HTR-8/SVneo (cell line): ENCODE measurements at regions not wholly inside any gene's neighbourhood (a gene's known extent, or its start where the extent isn't known, plus 50 kb on each side); places are given as distances from the start of the nearest gene placed in this dataset.

Experiments
- DNase-seq: peaks from one replicate; pipeline ENCODE4 v3.0.0; 2011; ENCODE audit warnings: low spot score, mixed read lengths; ENCODE audit not compliant: insufficient read length
- FAIRE-seq: peaks from 2 replicates; lab custom pipeline; 2011; peaks lifted over from hg19 to GRCh38; lab: Jason Lieb, UNC

DNA sequence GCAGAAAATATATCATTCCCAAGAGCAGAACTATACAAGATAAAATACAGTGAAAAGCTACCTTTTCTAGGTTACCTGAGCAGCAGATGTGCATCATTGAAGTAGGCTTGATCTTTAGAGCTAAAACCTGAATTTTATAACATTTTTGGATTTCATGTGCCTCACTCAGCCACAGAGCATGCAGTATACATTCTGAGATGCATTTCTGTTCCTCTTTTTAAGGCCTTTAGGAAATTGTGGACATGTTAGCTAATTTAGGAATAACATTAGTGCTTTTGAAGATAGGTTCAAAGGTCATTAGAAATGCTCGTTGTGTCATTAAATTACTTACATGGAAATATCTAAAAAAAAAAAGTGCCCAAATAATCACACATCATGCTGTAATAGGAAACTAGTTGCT is 230.6 kb upstream of the PDGFD start:
- no peak for FAIRE-seq

DNA sequence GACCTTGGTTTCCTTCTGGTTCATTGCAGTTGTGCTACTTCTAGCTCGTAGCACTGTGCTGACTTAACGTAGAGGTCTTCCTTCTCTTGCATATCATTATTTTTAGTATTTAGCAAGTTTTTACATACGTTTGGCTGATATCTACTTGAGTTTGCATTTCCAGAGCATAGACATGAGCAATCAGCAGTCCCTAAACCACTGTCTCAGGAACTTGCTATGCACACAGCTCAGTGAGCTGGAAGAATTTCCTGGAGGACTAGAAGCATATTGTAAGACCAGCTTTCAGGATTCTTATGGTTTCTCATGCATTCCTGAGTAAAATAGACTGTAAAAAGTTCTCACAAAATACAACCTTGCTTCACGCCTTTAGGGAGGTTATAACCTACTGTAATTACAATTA is 226.7 kb upstream of the PDGFD start:
- DNase-seq (peak; percentile 33), FAIRE-seq (peak; percentile 20)

More for the DNA sequence above, 230.6 kb upstream of the PDGFD start:
- DNase-seq: no peak

- no peak for FAIRE-seq
These were observed 221.9 kb upstream of the PDGFD start for GRCh38 chr11:104385884-104386283.

GRCh38 chr11:104380358-104380757 is 216.4 kb upstream of the PDGFD start:
- FAIRE-seq (no peak), DNase-seq (no peak)

More at GRCh38 chr11:104385884-104386283, 221.9 kb upstream of the PDGFD start:
- DNase-seq: no peak

GRCh38 chr11:104372111-104372510 is 208.2 kb upstream of the PDGFD start:
- FAIRE-seq: no peak
- DNase-seq: no peak

DNA sequence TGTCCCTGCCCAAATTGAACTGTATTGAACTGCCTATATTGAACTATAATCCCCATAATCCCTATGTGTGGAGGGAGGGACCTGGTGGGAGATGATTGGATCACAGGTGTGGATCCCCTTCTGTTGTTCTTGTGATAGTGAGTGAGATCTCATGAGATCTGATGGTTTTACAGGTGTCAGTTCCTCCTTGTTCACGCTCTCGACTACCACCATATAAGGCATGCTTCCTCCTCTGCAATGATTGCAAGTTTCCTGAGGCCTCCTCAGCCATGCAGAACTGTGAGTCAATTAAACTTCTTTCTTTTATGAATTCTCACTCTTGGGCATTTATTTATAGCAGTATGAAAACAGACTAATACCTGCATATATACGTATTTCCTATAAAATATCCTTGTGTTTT is 206.5 kb upstream of the PDGFD start:
- FAIRE-seq (no peak), DNase-seq (no peak)

GRCh38 chr11:104369761-104370160 is 205.8 kb upstream of the PDGFD start:
- no peak for FAIRE-seq
- no peak for DNase-seq

DNA sequence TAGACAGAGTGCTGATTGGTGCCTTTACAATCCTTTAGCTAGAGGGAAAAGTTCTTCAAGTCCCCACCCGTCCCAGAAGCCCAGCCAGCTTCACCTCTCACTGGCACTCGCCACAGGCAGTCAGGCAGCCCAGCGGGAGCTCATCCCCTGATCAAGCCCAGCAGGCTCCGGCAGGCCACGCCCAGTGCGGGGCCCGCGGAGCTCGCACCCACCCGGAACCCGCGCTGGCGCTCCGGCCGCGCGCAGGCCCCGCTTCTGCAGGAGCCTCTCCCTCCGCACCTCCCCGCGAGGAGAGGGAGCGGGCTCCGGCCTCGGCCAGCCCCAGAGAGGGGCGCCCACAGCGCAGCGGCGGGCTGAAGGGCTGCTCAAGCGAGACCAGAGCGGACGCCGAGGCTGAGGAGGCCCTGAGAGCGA is 202.4 kb upstream of the PDGFD start:
- FAIRE-seq (no peak), DNase-seq (no peak)

- DNase-seq: no peak
- no peak for FAIRE-seq
These were observed 201.7 kb upstream of the PDGFD start for GRCh38 chr11:104365676-104366075.

- no peak for FAIRE-seq
- no peak for DNase-seq
These were observed 198.0 kb upstream of the PDGFD start for GRCh38 chr11:104361975-104362374.

- DNase-seq (no peak), FAIRE-seq (no peak)
These were observed 188.1 kb upstream of the PDGFD start for GRCh38 chr11:104352036-104352435.

DNA sequence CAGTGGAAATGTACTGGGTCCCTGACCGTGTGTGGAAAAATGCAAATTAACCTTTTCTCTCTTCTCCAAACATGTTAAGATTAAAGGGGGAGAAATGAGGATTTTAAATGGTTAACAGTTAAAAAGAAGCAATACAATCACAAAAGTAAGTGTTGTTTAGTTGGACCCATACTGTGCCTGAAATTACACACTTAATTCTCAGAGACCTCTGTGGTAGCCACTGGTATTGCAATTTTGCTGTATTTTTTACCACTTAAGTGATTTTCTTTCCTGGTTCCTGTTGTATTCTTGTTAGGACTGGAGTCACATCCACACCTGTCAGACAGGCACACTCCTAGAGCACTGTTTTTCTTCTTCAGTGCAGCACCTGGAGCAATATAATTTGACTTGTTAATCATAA is 179.6 kb upstream of the PDGFD start:
- DNase-seq: peak; percentile 3
- no peak for FAIRE-seq

- FAIRE-seq (no peak), DNase-seq (no peak)
These were observed 176.6 kb upstream of the PDGFD start for GRCh38 chr11:104340590-104340989.

DNA sequence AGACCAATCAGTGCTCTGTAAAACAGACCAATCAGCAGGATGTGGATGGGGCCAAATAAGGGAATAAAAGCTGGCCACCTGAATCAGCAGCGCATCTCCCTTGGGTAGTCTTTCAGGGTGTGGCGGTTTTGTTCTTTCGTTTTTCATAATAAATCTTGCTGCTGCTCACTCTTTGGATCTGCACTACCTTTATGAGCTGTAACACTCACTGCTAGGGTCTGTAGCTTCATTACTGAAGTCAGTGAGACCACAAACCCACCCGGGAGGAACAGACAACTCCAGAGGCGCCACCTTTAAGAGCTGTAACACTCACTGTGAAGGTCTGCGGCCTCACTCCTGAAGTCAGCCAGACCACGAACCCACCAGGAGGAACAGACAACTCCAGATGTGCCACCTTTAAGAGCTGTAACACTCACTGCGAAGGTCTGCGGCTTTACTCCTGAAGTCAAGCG is 175.5 kb upstream of the PDGFD start:
- no peak for FAIRE-seq
- DNase-seq: no peak

GRCh38 chr11:104338186-104338585 is 174.2 kb upstream of the PDGFD start:
- no peak for FAIRE-seq
- DNase-seq: no peak

- FAIRE-seq (no peak), DNase-seq (no peak)
These were observed 173.3 kb upstream of the PDGFD start for GRCh38 chr11:104337273-104337672.

GRCh38 chr11:104333977-104334376 is 170.0 kb upstream of the PDGFD start:
- peak; percentile 36 for FAIRE-seq
- no peak for DNase-seq

GRCh38 chr11:104332110-104332509 is 168.2 kb upstream of the PDGFD start:
- no peak for FAIRE-seq
- no peak for DNase-seq

DNA sequence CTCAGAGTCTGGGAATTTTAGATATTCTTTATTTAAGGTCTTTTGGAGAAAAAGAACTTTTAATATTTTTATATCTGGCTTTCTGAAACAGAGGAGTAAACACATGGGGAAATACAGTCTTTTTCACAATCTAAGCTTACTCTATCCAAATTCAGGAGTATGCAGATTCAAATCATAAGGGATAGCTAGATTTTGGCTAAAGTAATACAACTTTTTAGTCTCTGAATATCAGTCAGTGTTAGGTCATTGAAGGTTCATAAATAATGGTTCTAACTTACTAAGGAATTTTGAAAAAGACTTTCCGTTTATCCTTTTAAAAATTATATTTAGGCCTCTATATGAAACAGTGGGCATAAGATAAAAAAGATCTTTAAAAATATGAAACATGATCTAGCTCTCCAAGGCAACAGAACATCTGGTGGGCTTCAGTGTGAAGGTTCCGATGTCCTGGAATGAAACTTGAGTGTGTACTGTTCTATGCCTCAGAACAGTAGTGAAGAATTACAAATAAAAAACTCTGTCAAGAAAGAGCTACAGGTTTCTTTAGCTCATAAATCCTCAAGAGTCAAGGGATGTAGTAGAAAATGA is 165.2 kb upstream of the PDGFD start:
- DNase-seq (no peak), FAIRE-seq (no peak)

GRCh38 chr11:104328512-104328907 is 164.6 kb upstream of the PDGFD start:
- FAIRE-seq (no peak), DNase-seq (no peak)

DNA sequence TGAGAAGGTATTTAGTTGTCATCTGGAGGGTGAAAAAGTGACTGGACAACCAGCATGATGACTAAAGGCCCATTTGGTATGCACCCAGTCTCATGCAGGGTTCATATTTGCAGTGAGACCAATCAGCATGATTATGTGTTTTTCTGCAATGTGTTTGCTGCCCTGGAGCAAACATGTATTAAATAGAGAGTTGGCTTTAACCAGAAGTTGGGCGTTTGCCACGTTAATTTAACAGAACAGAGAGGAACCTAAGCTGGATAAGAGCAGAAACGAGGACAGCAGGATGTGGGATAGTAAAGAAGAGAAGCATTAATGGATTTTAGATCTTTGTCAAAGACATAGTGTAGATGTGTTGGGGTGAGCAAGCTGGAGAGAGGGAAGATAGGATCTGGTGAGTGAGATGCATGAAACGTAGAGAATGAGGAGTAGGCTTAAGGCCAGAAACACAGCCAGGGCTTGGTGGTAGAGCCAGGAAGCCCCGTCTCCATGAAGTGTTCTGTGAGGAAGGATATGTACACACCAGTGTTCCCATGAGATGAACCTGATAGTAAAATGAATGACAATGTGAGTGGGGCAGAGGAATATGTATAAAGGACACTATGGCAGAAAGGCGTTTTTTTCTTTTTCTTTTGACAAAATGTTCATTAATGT is 164.0 kb upstream of the PDGFD start:
- no peak for DNase-seq
- FAIRE-seq: no peak

DNA sequence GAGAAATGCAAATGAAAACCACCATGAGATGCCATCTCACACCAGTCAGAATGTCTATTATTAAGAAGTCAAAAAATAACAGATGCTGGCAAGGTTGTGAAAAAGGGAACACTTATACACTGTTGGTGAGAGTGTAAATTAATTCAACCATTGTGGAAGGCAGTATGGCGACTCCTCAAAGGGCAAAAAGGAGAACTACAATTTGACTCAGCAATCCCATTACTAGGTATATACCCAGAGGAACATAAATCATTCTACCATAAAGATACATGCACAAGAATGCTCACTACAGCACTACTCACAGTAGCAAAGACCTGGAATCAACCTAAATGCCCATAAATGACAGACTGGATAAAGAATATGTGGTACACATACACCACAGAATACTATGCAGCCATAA is 161.1 kb upstream of the PDGFD start:
- no peak for FAIRE-seq

More for the DNA sequence above, 161.1 kb upstream of the PDGFD start:
- DNase-seq: no peak
